Stimulated activated CD8-positive, alpha-beta memory T cell treated with anti-CD3 and anti-CD28 coated beads, Interleukin-12 subunit alpha, Interleukin-12 subunit beta, amount 100 ng/mL, for 4 hours (primary cell): ENCODE measurements at regions not wholly inside any gene's neighbourhood (a gene's known extent, or its start where the extent isn't known, plus 50 kb on each side); places are given as distances from the start of the nearest gene placed in this dataset.
"Not testable (repeated sequence)": the region's sequence is repeated elsewhere in the genome, so short reads cannot be mapped to it uniquely, and the experiment has no call there.

Experiments
- DNase-seq: peaks from one replicate; pipeline ENCODE4 v3.0.0-alpha.2; 2020; ENCODE audit warnings: low read depth

GRCh38 chr17:14621826-14622614 lies 321.1 kb downstream of the HS3ST3B1 start:
- DNase-seq = no peak

DNA sequence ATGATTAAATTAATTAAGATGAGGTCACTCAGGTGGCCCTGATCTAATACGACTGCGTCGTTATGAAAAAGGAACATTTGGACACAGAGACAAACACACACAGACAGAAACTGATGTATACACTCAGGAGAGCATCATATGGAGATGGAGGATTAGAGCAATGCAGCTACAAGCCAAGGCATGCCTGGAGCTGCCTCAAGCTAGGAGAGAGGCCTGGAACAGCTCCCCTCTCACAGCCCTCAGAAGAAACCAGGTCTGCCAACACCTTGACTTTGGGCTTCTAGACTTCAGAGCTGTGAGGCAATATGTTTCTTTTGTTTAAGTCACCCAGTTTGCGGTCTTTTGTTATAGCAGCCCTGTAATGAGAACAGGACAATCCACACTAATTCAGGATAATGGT lies 318.9 kb downstream of the HS3ST3B1 start:
- no peak for DNase-seq

DNA sequence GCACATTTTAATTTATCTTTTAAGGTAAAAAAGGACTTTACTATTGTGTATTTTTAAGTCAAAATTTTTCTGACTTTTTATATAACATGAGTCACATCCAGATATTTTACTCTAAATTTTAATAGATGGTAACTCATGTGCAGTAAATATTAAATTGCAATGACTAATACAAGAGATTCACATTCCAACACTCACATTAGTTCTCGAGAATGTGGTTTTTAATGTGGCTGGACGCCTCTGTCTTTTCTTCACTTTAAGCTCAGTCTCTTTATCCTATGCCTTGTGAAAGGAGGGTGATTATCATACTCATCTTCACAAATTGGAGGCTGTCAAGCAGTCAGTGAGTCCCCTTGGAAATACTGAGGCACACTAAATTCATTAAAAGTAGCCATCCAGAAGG lies 315.6 kb downstream of the HS3ST3B1 start:
- no peak for DNase-seq

DNA sequence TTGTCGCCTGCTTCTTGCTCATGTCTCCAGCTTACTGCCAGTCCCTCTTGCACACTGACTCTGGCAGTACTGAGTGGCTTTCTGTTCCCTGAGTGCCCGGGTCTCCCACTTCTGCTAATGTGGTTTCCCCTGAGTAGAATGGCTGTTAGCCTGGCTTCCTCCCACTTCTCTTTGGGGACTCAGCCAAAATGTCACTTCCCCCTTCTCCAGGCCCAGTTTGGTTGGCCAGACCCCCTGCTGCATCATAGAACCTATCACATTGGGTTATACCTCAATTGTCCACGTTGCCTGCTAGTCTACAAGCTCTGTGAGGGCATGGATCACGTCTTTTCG lies 304.4 kb downstream of the HS3ST3B1 start:
- DNase-seq = no peak

DNA sequence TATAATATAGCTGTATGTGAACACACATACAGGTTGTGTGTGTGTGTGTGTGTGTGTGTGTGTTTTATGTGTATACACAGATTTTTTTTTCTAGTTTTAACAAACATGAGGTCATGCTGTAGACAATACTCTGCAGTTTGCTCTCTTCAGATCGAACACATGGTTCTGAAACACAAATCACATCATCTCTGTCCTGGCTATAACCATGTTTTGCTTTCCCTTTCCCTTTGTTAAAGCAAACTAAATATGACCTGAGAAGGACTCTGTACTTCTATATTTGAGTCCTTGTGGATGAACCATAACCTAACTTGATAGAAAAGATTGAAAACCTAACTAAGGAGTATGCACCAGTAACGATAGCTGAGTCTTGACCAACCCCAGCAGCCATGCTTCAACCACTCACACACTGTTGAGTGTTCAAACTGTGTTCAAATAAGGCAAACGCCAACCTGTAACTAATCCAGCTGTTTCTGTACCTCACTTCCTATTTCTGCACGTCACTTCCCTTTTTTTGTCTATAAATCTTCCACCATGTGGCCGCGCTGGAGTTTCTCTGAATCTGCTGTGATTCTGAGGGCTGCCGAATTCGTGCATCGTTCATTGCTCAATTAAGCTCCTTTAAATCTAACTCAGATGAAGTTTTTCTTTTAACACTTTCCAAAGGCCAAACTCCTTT lies 303.8 kb downstream of the HS3ST3B1 start:
- no peak for DNase-seq

- no peak for DNase-seq
These were observed 295.3 kb downstream of the HS3ST3B1 start for GRCh38 chr17:14596224-14596623.

GRCh38 chr17:14595656-14596055 lies 294.8 kb downstream of the HS3ST3B1 start:
- DNase-seq = no peak

GRCh38 chr17:14594690-14595089 lies 293.8 kb downstream of the HS3ST3B1 start:
- DNase-seq = no peak

- DNase-seq = no peak
These were observed 293.1 kb downstream of the HS3ST3B1 start for GRCh38 chr17:14593956-14594355.

GRCh38 chr17:14590459-14591250 lies 289.8 kb downstream of the HS3ST3B1 start:
- DNase-seq = no peak

DNA sequence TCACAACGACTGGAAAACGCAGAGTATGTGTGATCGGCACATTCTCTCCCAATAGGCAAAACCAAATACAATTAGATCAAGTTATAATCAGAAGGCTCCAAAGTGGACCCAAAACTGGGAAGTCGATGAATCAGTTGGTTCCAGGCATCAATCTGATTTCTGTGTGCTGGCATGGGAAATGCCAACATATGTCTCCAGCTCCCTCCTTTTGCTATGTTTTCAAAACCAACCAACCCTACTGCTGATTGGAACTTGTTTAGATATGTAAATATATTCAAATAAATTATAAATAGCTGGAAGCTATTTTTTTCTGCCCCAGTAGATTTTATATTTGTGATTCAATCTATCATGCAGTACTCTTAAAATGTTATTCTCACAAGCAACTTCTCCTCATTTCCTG lies 284.2 kb downstream of the HS3ST3B1 start:
- no peak for DNase-seq

- no peak for DNase-seq
These were observed 282.1 kb downstream of the HS3ST3B1 start for GRCh38 chr17:14582996-14583395.

DNA sequence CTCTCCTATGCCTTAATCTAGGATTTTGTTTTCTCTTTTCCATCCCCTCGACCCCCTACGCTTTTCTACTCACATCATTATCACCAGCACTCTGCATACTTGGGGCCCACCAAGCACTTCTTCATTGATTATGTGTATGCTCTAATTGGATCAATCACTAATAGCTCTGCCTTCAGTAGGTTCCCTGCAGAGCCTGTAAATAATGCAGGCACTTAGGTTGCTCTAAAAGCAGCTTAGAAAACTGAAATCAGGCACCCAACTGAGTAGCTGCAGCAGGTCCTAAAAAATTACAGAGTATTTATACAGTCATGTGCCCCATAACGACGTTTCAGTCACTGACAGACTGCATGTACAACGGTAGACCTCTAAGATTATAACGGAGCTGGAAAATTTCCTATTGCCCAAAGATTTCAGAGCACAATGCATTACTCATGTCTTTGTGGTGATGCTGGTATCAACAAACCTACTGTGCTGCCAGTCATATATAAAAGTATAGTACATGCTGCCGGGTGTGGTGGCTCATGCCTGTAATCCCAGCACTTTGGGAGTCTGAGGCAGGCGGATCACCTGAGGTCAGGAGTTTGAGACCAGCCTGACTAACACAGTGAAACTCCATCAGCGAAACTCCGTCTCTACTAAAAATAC lies 280.4 kb downstream of the HS3ST3B1 start:
- no peak for DNase-seq

DNA sequence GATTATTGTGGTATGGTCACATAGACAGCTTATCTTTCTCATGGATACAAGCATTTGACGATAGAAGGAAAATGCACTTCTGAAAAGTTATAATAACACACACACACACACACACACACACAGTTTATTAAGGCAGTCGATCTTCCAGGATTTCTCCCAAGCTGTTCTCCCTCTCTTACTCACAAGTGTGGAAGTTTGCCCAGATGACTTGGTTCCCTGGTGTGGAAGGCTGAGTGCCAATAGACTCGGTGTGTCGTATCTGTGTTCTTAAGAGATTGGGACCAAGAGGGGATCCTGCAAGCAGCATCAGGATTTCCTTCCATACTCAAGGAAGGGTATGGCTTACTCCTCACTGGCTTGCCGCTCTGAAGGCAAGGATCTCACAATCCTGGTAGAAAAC lies 279.6 kb downstream of the HS3ST3B1 start:
- no peak for DNase-seq

DNA sequence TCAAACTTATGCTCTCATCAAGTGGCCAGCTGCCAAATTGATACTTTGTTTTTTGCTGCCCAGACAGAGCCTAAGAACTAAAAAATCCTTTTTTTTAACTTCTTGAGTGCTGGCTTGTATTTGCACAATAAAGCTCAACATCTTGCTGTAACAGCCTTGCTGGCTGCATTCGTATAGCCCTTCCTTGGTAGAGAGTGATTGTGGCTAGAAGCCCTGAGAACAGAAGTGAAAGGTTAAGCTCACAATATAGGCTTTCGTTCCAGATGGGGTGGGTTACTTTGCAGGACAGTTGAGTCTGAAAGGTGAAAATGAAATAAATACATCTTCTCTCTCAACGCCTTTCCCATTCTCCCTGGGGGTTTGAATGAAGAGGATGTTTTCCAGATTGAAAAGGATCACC lies 278.8 kb downstream of the HS3ST3B1 start:
- DNase-seq = no peak

GRCh38 chr17:14575471-14575953 lies 274.6 kb downstream of the HS3ST3B1 start:
- DNase-seq = no peak

GRCh38 chr17:14560325-14560724 lies 259.4 kb downstream of the HS3ST3B1 start:
- DNase-seq = not testable (repeated sequence)

DNA sequence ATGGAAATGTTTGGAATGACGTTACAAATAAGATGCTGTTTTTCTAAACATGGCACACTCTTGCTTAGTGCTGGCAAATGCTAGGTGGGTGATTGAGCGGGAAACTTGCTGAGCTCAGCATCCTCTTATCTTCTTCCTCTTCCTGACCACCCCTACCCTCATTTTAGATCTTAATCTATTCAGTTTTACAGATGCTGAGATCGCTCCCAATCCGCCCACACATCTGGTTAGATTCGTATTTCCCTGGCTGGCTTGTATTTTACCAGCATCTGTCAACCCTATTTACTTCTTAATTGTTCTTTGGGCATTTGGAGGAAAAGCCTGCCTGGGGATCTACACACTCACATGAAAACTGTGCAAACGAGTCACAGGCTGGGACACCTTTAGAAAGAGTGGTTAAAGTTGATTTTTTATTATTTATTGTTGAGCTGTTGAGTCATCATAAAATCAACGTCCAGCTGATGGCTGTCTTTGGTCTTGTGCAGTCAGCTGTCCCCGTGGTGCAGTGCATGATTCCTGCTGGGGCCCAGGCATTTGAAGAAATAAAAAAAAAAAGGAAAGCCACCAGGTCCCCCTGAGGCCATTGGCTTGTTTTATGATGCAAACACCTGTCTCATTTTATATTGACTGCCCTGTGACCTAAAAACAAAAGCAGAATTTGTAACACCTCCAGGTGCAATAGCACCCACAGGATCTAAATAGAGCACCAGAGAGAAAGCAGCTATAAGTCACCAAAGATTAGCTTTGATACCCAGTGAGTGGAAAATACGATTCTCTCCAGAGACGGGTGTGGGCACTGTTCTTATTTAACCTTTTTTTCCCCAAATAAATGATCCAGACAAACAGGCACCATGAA lies 258.6 kb downstream of the HS3ST3B1 start:
- no peak for DNase-seq

- no peak for DNase-seq
These were observed 256.6 kb downstream of the HS3ST3B1 start for GRCh38 chr17:14557480-14557879.

GRCh38 chr17:14553847-14554246 lies 253.0 kb downstream of the HS3ST3B1 start:
- no peak for DNase-seq

DNA sequence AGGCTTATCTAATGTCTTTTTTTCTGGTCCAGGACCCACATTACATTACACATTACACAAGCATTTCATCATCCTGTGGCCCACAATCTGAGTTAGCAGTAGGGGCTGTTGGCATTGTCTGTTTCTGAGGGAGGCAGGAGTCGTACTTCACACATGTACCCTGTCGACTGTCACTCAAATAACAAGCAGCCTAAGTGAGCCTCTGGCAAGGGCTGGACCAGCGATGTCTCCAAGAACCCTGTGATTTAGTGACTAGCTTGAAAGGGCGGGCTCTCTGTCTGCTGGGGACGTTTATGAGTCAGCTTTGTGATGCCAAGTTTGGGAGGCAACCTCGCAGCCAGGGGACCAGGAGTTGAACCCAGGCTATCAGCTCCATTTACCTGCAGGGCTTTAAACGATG lies 251.4 kb downstream of the HS3ST3B1 start:
- no peak for DNase-seq
